ENCODE measurements at regions not wholly inside any gene's neighbourhood (a gene's known extent, or its start where the extent isn't known, plus 50 kb on each side); places are given as distances from the start of the nearest gene placed in this dataset.
"Not testable (repeated sequence)": the region's sequence is repeated elsewhere in the genome, so short reads cannot be mapped to it uniquely, and the experiment has no call there.

- DNase-seq, result no peak
Observed at GRCh38 chr21:17738176-17738953, 80.8 kb downstream of the C21orf91 start.

DNA sequence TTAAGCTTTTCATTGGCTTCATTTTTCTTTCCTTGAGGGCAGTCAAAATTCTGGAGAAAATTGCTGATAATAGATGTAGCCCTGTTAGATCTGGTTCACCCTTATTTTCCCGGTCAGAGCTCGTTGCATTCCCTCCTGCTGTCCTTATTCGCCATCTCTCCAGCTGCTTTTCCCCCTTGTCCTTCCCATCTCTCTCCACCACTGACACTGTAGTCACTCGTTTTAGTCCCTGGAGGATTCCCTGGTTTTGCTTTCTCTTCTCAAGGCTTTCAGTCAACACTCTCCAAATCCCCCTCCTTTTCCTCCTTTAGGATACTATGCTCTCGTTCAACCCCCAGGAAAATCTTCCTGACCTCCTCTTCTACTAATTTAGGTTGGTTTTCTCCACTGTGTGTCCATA is 83.1 kb downstream of the C21orf91 start:
- DNase-seq, result no peak

DNA sequence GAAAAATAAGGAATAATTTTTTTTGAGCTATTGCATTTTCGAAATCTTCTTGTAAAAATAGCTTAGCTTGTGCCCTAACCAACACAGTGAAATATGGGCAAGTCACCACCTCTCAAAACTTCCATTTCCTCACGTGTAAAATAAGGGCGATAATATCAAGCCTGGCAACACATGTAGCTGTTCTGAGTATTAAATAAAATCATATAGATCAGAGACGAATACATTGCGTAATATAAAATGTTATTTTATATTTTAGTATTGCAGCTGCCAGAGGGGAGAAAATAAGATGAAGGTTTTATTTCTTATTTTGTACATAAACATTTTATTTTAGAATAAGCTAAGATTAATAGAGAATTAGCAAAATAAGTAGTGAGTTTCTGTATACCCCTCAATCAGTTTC is 85.9 kb downstream of the C21orf91 start:
- DNase-seq, result no peak

DNA sequence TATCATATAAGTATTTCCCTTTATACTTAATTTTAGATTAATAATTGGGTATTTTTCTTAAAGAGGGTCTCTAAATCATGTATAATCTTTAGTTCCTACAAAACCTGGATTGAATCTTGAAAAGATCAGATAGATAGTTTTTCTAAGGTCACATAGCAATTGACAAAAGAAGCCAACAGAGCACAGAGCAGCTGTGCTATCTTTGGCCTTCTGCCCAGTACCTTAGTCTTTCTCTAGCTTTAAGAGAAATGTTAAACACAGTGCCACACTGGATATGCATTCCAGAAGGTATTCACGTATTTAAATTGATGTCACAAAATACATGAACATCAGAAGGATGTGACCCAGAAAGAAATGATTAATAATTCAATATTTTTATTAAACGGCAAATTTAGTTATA is 86.8 kb downstream of the C21orf91 start:
- DNase-seq, result no peak

- DNase-seq, result no peak
Observed at GRCh38 chr21:17731554-17731953, 87.6 kb downstream of the C21orf91 start.

- no peak for DNase-seq
Observed at GRCh38 chr21:17730782-17731181, 88.4 kb downstream of the C21orf91 start.

DNA sequence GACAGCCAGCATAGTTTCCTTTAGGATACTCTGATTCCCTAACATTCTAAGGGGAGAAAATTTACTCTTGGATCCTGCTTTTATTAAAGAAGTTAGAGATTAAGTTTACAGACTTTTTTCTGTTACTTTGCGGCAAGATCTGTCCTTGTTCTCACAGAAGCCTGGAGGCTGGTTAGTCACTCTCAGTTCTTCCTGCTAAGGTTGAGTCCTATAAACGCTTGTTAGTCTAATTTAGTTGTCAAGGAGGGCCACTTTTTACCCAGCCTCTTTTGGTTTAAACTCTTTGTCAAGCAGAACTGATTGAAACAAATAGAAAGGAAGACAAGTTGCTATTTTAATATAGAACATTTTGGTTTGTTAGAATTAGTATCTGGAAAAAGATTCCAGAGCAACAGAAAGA is 89.7 kb downstream of the C21orf91 start:
- DNase-seq, result no peak

- no peak for DNase-seq
Observed at GRCh38 chr21:17727361-17727760, 91.8 kb downstream of the C21orf91 start.

DNA sequence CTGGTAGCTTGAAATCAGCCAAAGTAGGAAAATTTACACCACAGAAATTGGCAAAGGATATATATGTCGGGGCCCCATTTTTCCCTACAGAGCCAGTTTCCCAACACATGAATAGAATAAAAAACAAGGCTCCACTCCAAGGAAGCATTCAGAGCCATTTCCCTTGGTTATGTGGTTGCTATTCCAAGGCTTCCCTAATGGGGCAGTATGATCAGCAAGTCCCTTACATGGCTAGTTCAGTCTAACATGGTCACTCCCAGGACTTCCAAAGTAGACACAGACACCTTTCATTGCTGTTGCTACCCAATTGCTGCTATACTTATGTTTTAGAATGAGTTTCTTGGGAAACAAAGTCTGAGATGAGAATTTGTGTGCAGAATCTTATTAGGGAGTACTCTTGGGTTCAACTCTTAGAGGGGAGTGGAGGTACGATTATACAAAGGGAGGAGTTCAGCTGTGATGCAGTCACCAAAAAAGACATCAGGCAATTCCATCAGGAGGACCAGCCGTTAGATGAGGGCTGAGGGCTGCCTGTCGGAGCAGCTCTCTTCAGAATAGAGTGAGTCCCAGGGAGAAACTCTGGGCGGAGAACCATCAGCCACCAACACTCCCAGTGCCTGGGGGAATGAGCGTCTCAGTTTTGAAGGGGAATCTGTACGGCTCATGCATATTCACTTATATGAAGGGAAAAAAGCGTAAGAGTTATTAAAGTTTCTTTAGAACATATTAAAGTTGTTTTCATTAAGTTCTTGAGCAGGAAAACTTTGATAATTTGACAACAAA is 92.9 kb downstream of the C21orf91 start:
- no peak for DNase-seq

- DNase-seq, result no peak
Observed at GRCh38 chr21:17725339-17725738, 93.8 kb downstream of the C21orf91 start.

DNA sequence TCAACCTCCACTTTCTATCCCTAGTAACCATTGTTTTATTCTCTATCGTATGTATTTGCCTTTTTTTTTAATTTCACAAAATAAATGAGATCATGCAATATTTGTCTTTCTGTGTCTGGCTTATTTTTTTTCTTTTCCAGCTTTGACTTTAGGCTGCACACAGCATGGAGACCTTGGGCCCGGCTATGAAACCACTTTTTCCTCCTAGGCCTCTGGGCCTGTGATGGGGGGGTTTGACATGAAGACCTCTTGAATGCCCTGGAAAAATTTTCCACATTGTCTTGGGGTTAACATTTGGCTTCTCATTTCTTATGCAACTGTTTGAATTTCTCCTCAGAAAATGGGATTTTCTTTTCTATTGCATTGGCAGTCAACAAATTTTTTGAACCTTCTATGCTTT is 100.2 kb upstream of the BTG3 start:
- no peak for DNase-seq

- no peak for DNase-seq
Observed at GRCh38 chr21:17711896-17712295, 99.2 kb upstream of the BTG3 start.

- no peak for DNase-seq
Observed at GRCh38 chr21:17709266-17709611, 96.5 kb upstream of the BTG3 start.

GRCh38 chr21:17708522-17709265 is 96.0 kb upstream of the BTG3 start:
- no peak for DNase-seq

- DNase-seq, result no peak
Observed at GRCh38 chr21:17699524-17700189, 87.0 kb upstream of the BTG3 start.

DNA sequence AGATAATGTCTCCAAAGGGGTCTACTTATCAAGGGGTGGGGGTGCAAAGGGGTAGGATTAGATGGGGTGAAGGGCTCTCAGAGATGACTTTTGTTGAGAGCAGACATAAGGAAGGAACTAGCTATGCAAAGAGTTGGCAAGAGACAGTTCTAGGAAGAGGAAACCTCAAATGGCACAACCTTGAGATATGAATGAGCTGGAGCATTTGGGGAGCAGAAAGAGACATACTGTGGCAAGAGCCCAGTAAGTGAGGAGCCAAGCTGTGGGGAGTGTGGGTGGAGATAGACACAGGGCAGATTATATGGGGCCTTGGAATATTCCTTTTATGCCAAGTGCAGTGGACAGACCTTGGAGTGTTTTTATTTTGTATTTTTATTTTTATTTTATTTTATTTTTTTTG is 84.8 kb upstream of the BTG3 start:
- DNase-seq, result no peak

DNA sequence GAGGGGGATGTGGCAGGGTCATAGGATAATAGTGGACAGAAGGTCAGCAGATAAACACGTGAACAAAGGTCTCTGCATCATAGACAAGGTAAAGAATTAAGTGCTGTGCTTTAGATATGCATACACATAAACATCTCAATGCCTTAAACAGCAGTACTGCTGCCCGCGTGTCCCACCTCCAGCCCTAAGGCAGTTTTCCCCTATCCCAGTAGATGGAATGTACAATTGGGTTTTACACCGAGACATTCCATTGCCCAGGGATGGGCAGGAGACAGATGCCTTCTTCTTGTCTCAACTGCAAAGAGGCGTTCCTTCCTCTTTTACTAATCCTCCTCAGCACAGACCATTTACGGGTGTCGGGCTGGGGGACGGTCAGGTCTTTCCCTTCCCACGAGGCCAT is 81.7 kb upstream of the BTG3 start:
- DNase-seq, result not testable (repeated sequence)

DNA sequence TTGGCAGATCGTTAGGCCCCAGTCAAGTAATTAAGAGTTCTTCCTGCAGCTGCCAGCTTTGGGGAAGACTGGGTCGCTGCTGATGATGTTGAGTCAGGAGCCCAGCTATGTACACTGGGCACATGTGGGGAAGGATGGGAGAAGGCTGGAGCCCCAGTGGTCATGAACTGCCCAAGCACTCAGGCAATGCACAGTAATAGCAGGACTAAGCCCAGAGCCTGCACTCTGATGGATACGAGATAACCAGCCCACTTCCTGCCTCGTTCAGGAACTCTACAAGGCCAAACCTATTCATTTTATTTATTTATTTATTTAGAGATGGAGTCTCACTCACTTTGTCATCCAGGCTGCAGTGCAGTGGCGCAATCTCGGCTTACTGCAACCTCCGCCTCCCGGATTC is 81.1 kb upstream of the BTG3 start:
- no peak for DNase-seq

GRCh38 chr21:17690078-17690494 is 77.4 kb upstream of the BTG3 start:
- DNase-seq, result no peak

GRCh38 chr21:17688912-17689874 is 76.5 kb upstream of the BTG3 start:
- peak; percentile 39 to 47 for DNase-seq

DNA sequence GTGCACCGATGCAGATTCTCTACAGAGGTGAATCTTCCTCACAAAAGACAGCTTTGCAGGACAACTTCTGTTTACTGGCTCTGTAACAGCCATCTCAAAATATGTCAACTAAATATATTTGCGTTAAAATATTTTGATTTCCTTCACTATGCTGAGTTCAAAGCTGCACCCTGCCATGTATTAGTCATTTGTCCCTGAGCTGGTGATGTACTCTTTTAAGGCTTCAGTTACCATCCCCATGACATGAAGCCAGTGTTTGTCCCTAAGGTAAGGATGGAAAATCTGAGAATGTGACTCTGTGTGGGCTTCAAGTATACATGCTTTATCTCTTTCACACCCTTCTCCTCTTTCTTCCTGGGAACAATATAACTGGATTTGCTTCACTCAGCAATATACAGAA is 70.2 kb upstream of the BTG3 start:
- no peak for DNase-seq

DNA sequence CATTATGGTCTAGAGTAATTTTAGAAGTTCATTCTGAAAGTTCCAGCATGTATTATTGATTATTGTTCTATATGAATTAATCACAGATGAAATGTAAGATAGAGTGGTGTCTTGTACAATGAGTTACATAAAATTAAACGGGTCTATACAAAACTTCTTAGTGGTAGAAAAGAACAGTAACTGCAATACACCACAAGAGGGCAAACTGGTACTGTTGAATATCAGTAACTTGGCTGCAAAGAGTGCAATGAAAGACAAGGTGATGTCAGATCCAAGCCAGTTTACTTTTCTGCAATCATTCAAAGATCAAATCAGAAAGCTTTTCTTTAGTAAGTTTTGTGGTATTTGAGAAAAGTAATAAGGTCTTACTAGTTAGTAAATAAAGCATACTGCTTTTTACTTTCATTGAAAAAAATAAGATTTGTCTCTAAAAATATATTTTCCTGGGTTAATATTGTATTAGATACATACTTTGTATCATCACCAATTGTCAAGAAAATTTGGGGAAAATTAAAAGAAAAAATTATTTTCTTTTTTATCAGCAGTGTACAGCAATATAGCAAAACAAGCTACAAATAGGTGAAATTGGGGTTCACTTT is 66.4 kb upstream of the BTG3 start:
- no peak for DNase-seq

All from stimulated activated CD4-positive, alpha-beta T cell treated with anti-CD3 and anti-CD28 coated beads, Interleukin-4, amount 100 ng/mL, for 4 hours (primary cell).